ENCODE measurements at regions not wholly inside any gene's neighbourhood (a gene's known extent, or its start where the extent isn't known, plus 50 kb on each side); places are given as distances from the start of the nearest gene placed in this dataset.

- Histone ChIP-seq H4K20me1 (replicated peaks in 1 of 2; ENCODE audit: control insufficient read depth in 1 of 2, insufficient read depth in 2 of 2, low read length in 2 of 2) (no peaks in the 10 kb centered on the region), H2AK5ac (ENCODE audit: low read depth, low read length) (no peak overlapping the region), H3K56ac (replicated peaks; ENCODE audit: insufficient read length, low read depth, low read length) (no peak overlapping the region), H2AFZ (ENCODE audit: low read length) (no peak overlapping the region), H3K27me3 (replicated peaks in 1 of 4; ENCODE audit: control insufficient read depth in 3 of 4, extremely low read depth in 1 of 4, insufficient read depth in 3 of 4, low read length in 3 of 4) (no peaks in the 10 kb centered on the region; a peak in 1 of 7 replicates), H3K36me3 (ENCODE audit: control insufficient read depth in 2 of 4, insufficient read depth in 4 of 4, low read length in 3 of 4) (no peaks in the 10 kb centered on the region), H2BK120ac (replicated peaks; ENCODE audit: low read depth, low read length) (no peak overlapping the region), H3K4me2 (ENCODE audit: insufficient read depth in 1 of 2, low read depth in 2 of 2, low read length in 2 of 2) (no peak overlapping the region), H4K8ac (ENCODE audit: extremely low read depth, insufficient read depth, low read length) (no peak overlapping the region), H3K9me3 (ENCODE audit: insufficient read depth in 2 of 2, low read depth in 1 of 2, low read length in 1 of 2) (no peaks in the 10 kb centered on the region), H3K79me1 (ENCODE audit: low read depth, low read length) (no peaks in the 10 kb centered on the region), H2BK15ac (ENCODE audit: low read length) (no peak overlapping the region), H2BK20ac (ENCODE audit: low read length) (no peak overlapping the region), H3K14ac (ENCODE audit: insufficient read length) (no peak overlapping the region), H3K4me3 (ENCODE audit: extremely low read depth in 1 of 4, insufficient read depth in 2 of 4, low read depth in 3 of 4, low read length in 4 of 4) (no peak overlapping the region), H3K9ac (replicated peaks in 1 of 4; ENCODE audit: extremely low read depth in 1 of 4, low read depth in 3 of 4, low read length in 3 of 4) (no peak overlapping the region), H3K79me2 (ENCODE audit: control insufficient read depth in 1 of 2, insufficient read depth in 2 of 2, low read length in 2 of 2) (no peaks in the 10 kb centered on the region; a peak in 1 of 4 replicates), H4K5ac (ENCODE audit: insufficient read length, low read depth, low read length) (no peak overlapping the region), H3K18ac (ENCODE audit: extremely low read depth, low read length) (no peak overlapping the region), H2BK12ac (ENCODE audit: low read depth, low read length) (no peak overlapping the region), H3K23me2 (ENCODE audit: low read depth, low read length) (peaks cover 3% of the 10 kb centered on the region; the same call in 1 of the 2 replicates), H3K4ac (replicated peaks; ENCODE audit: insufficient read length, low read depth, low read length) (no peak overlapping the region), H3K4me1 (replicated peaks in 1 of 4; ENCODE audit: control insufficient read depth in 3 of 4, insufficient read depth in 4 of 4, low read length in 3 of 4) (no peaks in the 10 kb centered on the region), H2BK5ac (ENCODE audit: low read depth, low read length) (no peak overlapping the region), H3K23ac (ENCODE audit: insufficient read length) (no peak overlapping the region), H4K91ac (replicated peaks; ENCODE audit: insufficient read length, low read length) (no peak overlapping the region), H3K27ac (ENCODE audit: low read depth, low read length) (no peak overlapping the region)
- FAIRE-seq (no peak), DNase-seq (ENCODE audit: low read depth in 1 of 2, low spot score in 2 of 2) (no peak)
- WGBS, 2 experiments (ENCODE audit: extremely low coverage in 1 of 2, insufficient coverage in 1 of 2, insufficient read length in 1 of 2, insufficient replicate concordance in 2 of 2, low coverage in 1 of 2, low lambda C conversion rate in 2 of 2, missing lambda C conversion rate in 1 of 2) = 79% methylated on average over 2 of the region's 2 CpGs; no CpG with 5 or more reads in 1 of the 2 experiments
- CTCF ChIA-PET (ENCODE audit: partially characterized antibody) = interaction anchor here (1.5 to 1.7 kb wide), 2 partner anchors 9 to 73 kb away, joined by 4 to 5 read pairs; no protein-coding TSS in a partner anchor
- POLR2A ChIA-PET (ENCODE audit: partially characterized antibody) = no interaction called here
- TF ChIP-seq CBX5 (IDR thresholded peaks at IDR 0.05; ENCODE audit: low read depth, low read length) = no peak
Measured at GRCh38 chr7:47097431-47097830, 484.5 kb downstream of the TNS3 start.

Data from H1 (cell line).